ENCODE measurements at regions not wholly inside any gene's neighbourhood (a gene's known extent, or its start where the extent isn't known, plus 50 kb on each side); places are given as distances from the start of the nearest gene placed in this dataset.

DNA sequence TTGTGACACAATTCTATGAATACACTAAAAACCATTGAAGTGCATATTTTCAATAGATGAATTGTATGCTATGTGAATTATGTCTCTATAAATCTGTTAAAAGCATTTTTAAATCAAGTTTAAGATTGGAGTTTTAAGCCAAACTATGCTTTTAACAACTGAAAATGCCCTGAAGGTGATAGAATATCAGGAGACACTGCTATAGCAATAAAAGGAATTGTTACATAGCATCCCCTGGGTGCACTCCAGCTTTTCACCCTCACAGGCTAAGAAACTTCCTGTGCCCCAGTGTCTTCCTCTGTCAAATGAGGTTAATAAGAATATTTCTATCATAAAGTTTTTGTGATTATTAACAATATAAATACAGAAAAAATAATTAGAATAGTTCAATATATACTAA is 472.7 kb upstream of the TMPO start:
- Histone ChIP-seq H3K36me3 (ENCODE audit: control insufficient read depth, insufficient read depth, low read length) (no peaks in the 10 kb centered on the region), H3K27me3 (ENCODE audit: control insufficient read depth, insufficient read depth, low read length) (no peaks in the 10 kb centered on the region), H3K4me3 (ENCODE audit: low read depth, low read length) (no peak overlapping the region)
- no peak for TF ChIP-seq CTCF (IDR thresholded peaks at IDR 0.05; ENCODE audit: insufficient read depth, low read length, poor library complexity, severe bottlenecking)
- no peak for DNase-seq (ENCODE audit: low read depth)

GRCh38 chr12:98045395-98045794 is 470.0 kb upstream of the TMPO start:
- H3K36me3 ChIP-seq (ENCODE audit: control insufficient read depth, insufficient read depth, low read length): no peaks in the 10 kb centered on the region
- no peaks in the 10 kb centered on the region for H3K27me3 ChIP-seq (ENCODE audit: control insufficient read depth, insufficient read depth, low read length)
- H3K4me3 ChIP-seq (ENCODE audit: low read depth, low read length): no peak overlapping the region
- no peak for DNase-seq (ENCODE audit: low read depth)
- TF ChIP-seq CTCF (IDR thresholded peaks at IDR 0.05; ENCODE audit: insufficient read depth, low read length, poor library complexity, severe bottlenecking): no peak

DNA sequence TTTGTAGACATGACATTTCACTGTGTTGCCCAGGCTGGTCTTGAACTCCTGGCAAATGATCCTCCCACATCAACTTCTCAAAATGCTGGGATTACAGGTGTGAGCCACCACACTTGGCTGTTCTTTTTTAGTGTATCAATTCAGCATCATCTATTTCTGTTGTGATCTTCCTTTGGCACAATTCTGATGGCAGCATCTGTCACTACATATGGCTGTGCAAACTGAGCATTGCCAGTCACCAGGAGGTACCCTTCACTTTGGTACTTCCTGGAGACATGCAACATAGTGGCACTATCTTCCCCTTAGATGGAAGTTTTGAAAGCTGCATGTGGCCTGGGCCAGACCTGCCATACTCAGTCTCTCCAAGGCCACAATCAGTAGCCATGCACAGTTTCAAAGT is 467.1 kb upstream of the TMPO start:
- DNase-seq (ENCODE audit: low read depth): no peak
- TF ChIP-seq CTCF (IDR thresholded peaks at IDR 0.05; ENCODE audit: insufficient read depth, low read length, poor library complexity, severe bottlenecking): no peak
- H3K4me3 ChIP-seq (ENCODE audit: low read depth, low read length): no peak overlapping the region
- no peaks in the 10 kb centered on the region for H3K36me3 ChIP-seq (ENCODE audit: control insufficient read depth, insufficient read depth, low read length)
- no peaks in the 10 kb centered on the region for H3K27me3 ChIP-seq (ENCODE audit: control insufficient read depth, insufficient read depth, low read length)

DNA sequence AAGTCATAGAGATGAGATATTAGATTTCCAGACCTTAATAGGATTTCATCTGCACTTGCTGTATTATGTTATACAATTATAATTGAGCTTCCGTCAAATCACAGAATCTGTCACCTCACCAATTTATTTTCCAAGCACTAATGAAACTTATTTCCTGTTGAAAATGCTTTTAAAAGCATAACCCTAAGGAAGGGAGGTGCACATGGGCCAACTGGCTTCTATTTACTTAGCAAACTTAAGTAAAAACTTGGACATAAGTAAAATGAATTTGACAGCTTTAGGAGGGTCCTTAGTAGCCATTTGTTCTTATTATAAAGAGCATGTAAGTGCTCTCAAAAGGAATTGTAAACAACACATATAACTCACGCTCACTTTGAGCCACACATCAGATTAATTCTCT is 462.2 kb upstream of the TMPO start:
- no peak for DNase-seq (ENCODE audit: low read depth)
- H3K36me3 ChIP-seq (ENCODE audit: control insufficient read depth, insufficient read depth, low read length): no peaks in the 10 kb centered on the region
- H3K27me3 ChIP-seq (ENCODE audit: control insufficient read depth, insufficient read depth, low read length): no peaks in the 10 kb centered on the region
- no peak overlapping the region for H3K4me3 ChIP-seq (ENCODE audit: low read depth, low read length)
- TF ChIP-seq CTCF (IDR thresholded peaks at IDR 0.05; ENCODE audit: insufficient read depth, low read length, poor library complexity, severe bottlenecking): no peak

DNA sequence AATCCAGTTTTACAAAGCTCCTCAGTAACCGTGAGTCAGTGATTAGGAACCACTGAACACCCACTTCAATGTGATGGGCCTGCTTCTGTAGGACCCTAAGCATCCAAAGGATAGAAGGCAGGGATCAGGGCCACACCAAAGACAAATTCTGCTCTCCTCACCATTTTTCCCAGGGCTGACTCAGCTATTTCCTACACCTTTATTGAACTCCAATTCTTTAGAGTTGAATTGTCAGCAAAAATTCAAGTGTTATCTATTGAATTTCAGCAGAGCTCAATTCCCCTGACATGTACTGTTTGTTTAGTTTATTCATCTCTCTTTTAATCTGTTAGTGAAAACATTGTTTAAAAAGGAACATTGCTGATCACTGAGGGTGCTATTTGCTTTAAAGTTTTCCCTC is 457.7 kb upstream of the TMPO start:
- Histone ChIP-seq H3K36me3 (ENCODE audit: control insufficient read depth, insufficient read depth, low read length) (no peaks in the 10 kb centered on the region), H3K4me3 (ENCODE audit: low read depth, low read length) (no peak overlapping the region), H3K27me3 (ENCODE audit: control insufficient read depth, insufficient read depth, low read length) (no peaks in the 10 kb centered on the region)
- DNase-seq (ENCODE audit: low read depth): no peak
- no peak for TF ChIP-seq CTCF (IDR thresholded peaks at IDR 0.05; ENCODE audit: insufficient read depth, low read length, poor library complexity, severe bottlenecking)

- no peak for DNase-seq (ENCODE audit: low read depth)
- Histone ChIP-seq H3K4me3 (ENCODE audit: low read depth, low read length) (no peak overlapping the region), H3K36me3 (ENCODE audit: control insufficient read depth, insufficient read depth, low read length) (no peaks in the 10 kb centered on the region), H3K27me3 (ENCODE audit: control insufficient read depth, insufficient read depth, low read length) (no peaks in the 10 kb centered on the region)
- no peak for TF ChIP-seq CTCF (IDR thresholded peaks at IDR 0.05; ENCODE audit: insufficient read depth, low read length, poor library complexity, severe bottlenecking)
Measured at GRCh38 chr12:98058213-98058612, 457.2 kb upstream of the TMPO start.

Measured in kidney epithelial cell (primary cell).